Activated CD4-positive, alpha-beta T cell treated with anti-CD3 and anti-CD28 coated beads, Interleukin-2, amount 50 U/mL, for 24 hours (primary cell): ENCODE measurements at regions not wholly inside any gene's neighbourhood (a gene's known extent, or its start where the extent isn't known, plus 50 kb on each side); places are given as distances from the start of the nearest gene placed in this dataset.

Experiments
- DNase-seq, 2 donors: peaks; one replicate each; pipeline ENCODE4 v3.0.0-alpha.2; 2020; ENCODE audit warnings: low read depth in 1 of 2, low spot score in 1 of 2

DNA sequence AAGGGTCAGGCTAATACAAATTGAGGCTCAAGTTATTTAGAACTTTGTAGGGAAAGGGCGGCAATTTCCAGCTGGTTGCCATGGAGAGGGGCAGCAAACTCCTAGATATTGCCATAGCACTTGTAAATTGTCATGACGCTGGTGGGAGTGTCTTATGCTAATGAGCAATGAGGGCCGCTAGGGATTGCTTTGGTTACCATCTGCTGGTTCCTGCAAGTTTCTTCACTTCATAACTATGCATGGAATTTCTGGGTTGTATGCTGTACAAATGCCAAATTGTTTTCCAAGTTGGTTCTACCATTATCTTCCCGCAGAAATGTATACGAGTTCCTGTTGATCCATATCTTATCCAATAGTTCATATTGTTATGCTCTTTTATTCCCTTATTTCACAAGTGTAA is 1339.4 kb downstream of the EFNB2 start:
- DNase-seq = no peak

DNA sequence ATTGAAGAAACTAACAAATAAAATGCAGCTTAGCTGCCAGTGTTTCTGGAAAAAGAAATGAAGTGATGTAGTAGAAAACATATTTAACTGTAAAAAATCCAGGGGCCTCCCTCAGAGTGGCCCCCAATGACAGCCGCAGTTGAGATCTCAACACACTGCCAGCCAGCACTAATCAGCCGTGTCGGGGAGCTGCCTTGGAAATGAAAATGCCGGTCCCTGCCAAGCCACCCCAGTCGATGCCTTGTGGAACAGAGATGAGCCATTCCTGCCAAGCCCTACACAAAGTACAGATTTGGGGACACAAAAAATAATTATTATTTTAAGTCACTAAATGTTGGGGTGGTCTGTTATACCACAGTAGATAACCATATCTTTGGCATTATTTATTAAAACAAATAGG is 1342.4 kb downstream of the EFNB2 start:
- no peak for DNase-seq

DNA sequence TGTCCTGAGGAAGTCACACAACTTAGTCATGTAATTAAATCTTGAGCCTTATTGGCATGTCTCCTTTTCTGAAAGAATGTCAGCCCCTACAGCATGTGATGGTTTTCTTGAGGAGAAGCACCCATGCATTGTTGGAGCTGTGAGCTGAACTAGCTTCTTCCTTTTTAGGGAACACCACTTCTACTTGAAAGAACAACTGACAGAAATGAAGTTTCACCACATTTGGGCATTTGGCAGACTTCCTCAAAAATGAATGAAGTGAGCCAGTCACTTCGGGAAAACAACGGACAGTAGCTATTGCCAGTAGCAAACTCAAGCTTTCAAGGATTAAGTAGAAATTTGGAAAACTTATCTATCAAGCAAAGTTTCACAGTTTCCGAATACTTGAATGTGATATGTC is 1351.3 kb downstream of the EFNB2 start:
- DNase-seq = no peak

GRCh38 chr13:105177265-105177900 is 1358.1 kb downstream of the EFNB2 start:
- DNase-seq = no peak

- DNase-seq = no peak
Measured at GRCh38 chr13:105170438-105170837, 1365.0 kb downstream of the EFNB2 start.

DNA sequence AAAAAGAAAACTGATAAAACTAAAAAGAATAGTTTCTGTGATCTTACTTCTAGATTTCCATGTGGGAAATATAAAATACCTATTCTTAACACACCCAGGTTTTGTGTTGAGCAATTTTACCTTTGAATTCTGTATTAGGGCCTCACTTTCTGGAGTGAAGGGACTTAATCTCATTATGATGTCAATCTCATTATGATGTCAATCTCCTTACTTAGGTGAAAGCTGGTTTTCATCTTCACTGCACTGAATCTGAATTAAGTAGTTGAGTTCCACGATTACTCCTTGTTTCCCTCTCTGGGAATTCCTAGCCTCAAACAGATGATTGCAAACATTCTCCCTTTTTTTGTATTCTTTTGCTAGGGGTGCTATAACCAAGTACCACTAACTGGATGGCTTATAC is 1367.2 kb downstream of the EFNB2 start:
- no peak for DNase-seq

DNA sequence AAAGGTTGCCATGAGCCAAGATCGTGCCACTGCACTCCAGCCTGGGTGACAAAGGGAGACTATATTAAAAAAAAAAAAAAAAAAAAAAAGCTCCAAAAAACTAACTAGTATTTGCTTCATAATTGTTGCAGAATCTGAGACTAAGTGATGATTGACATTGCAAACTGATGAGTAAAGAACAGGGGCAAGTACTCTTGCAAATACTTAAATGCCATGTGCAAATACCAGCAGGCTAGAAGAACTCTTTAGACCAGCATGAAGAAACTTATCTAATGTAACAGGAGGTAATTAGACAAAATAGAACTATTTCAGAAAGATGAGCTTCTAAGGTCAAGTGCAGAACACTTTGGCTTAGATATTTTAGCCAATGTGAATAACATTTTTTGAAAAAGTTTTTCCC is 1368.1 kb downstream of the EFNB2 start:
- no peak for DNase-seq

- no peak for DNase-seq
Measured at GRCh38 chr13:105165449-105166125, 1369.9 kb downstream of the EFNB2 start.

- no peak for DNase-seq
Measured at GRCh38 chr13:105159841-105160240, 1375.6 kb downstream of the EFNB2 start.

DNA sequence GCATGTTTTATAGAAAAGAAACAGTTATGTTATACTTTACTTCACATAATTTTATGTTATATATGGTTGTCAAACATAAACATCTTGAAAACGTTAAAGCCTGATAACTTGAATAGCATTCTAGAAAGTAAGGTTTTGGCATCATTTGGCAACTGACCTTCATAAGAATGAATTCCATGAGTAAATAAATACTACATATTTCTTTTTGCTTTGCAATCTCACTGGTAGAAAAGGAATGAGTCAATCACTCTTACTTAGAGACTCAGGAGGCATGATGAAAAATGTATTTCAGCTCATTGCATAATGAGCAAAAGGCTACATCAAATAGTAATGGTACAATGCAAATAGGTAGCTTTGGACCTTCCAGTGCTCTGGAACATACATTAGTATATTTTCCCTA is 1381.9 kb downstream of the EFNB2 start:
- DNase-seq = no peak

DNA sequence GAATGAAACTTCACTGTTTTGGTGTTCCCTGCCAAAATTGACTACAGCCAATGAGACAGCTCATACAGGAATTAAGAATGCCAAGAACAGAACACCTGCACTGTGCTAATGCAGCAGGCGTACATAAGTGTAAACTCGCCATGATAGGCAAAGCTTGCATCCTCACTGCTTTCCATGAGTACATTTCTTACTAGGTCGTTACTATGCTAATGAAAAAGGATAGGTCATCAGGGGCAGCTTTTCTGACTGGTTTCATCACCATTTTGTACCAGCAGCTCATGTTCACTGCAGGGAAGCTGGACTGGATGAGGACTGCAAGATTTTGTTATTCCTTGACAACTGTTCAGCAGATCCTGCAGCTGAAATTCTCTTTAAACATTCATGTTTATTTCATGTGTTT is 1383.8 kb downstream of the EFNB2 start:
- DNase-seq = no peak

DNA sequence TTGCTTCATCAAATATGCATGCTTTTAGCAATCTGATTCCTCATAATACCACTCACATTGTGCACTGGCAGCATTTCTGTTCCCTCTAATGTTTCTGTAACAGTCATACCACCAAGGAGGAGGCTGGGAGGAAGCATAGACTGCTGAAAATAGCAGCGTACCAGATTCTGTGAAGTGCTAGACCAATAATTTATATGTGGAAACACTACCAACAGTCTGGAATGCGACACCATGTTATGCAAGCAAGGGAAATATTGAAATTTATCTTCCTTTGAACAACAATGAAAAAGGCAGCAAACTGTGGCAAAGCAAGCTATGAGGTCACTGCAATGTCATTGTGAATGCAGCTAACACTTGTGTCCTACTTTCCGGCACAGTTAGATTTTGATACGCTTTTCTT is 1388.0 kb downstream of the EFNB2 start:
- DNase-seq = no peak

GRCh38 chr13:105144936-105145335 is 1390.5 kb downstream of the EFNB2 start:
- no peak for DNase-seq

GRCh38 chr13:105144020-105144419 is 1391.4 kb downstream of the EFNB2 start:
- DNase-seq = no peak

DNA sequence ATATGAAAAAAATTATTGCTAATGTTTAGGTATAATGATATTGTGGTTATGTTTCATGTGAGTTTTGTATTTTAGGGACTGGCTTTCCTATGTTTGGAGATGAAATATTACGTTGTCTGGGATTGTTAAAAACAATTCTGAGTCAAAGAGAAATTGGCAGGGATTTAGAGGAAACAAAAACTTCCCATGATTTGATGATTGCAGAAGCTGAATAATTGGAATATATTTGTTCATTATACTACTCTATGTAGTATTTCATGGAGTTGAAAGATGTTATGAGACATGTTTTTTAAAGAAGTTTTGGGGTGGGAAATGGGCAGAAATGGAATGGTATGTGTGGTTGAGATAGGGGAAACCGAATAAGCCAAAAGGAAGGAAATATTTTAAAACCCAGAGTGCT is 1392.9 kb downstream of the EFNB2 start:
- DNase-seq = no peak

GRCh38 chr13:105139380-105140285 is 1395.8 kb downstream of the EFNB2 start:
- DNase-seq = peak; percentile 38 to 59

- no peak for DNase-seq
Measured at GRCh38 chr13:105139048-105139379, 1396.4 kb downstream of the EFNB2 start.

DNA sequence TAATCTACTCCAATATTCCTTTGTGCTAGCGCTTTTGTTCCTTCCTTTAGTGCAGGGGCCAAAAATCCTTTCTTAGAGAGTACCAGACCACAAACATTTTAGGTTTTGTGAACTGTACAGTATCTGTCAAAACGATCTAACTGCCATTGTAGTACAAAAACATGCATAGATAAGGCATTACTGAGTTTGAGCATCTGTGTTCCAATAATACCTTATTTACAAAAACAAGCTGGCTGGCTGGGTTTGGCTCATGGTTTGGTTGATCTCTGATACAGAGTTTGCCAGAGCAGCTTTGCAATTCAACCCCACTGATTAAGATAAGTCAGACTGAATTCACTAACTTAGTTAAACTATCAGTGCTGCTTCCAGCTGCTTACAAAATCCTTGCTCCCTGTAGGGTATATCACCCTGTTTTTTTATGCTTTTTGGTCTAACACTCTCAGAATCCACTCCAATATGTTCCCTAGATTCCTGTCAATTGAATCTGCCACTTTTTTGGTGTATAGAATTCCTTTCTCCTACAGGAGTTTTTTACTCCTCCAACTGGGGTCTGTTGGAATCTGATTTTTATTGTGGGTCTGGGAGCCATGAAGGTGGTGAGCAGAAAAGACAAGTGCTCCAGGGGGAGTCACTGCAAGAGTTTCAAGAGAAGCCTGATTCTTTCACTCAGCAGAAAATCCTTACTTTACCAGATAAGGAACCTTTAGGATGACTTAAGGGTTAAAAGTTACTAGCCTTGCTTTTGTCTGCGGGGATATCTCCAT is 1399.4 kb downstream of the EFNB2 start:
- DNase-seq = no peak

DNA sequence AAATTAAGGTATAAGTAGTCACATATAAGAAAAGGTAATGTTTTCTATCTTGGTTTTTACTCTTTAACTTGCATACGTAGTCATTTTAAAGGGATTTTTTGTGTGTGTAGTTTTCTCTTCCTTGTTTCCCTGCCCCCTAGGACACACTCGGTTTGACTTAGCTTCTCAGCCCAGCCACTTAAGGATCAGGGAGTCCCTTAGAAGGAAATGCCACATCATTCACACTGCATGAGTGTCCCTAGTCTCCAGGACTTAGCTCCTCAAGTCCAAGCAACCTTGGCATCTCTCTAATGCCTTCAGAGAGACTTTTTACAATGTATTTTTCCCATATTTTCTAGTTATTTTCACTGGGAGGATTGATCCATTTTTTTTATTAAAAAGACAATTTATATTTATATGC is 1407.7 kb downstream of the EFNB2 start:
- DNase-seq = no peak

DNA sequence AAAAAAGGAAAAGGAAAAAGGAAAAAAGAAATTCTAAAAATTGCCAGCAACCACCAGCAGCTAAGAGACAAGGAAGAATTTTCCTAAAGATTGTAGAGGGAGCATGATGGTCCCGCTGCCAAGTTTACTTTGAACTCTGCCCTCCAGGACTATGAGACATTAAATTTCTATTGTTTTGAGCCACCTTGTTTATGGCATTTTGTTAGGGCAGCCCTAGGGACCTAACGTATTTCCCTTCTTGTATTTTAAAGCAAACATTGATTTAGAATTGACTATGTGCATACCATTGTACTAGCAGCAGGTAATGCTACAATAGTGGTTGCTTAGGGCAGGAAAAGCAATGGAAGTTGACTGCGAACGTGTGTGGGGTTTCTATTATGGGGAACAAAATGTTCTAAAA is 1414.2 kb downstream of the EFNB2 start:
- DNase-seq = no peak

GRCh38 chr13:105118426-105118985 is 1417.0 kb downstream of the EFNB2 start:
- DNase-seq = no peak
